ENCODE measurements at regions not wholly inside any gene's neighbourhood (a gene's known extent, or its start where the extent isn't known, plus 50 kb on each side); places are given as distances from the start of the nearest gene placed in this dataset.

- DNase-seq, result peak; percentile 44
- Histone ChIP-seq H3K4me3 (ENCODE audit: low read depth, low read length) (no peak overlapping the region), H3K36me3 (replicated peaks) (no peaks in the 10 kb centered on the region), H3K27me3 (replicated peaks) (no peaks in the 10 kb centered on the region), H3K27ac (no peak overlapping the region)
- in situ Hi-C loops (cut with HindIII; ENCODE audit: low pct_ligation_motif_present, low sequenced_read_pairs), result no loop called here
- no peak for TF ChIP-seq CTCF (IDR thresholded peaks at IDR 0.05; ENCODE audit: low read depth, low read length, missing control alignments)
Observed at GRCh38 chr18:51275712-51276476, 78.4 kb upstream of the MEX3C start.

GRCh38 chr18:51278045-51278649, 80.7 kb upstream of the MEX3C start:
- peak; percentile 38 for DNase-seq
- Histone ChIP-seq H3K27ac (no peak overlapping the region), H3K27me3 (replicated peaks) (no peaks in the 10 kb centered on the region), H3K36me3 (replicated peaks) (no peaks in the 10 kb centered on the region), H3K4me3 (ENCODE audit: low read depth, low read length) (no peak overlapping the region)
- peak; percentile 83 for TF ChIP-seq CTCF (IDR thresholded peaks at IDR 0.05; ENCODE audit: low read depth, low read length, missing control alignments)
- in situ Hi-C loops (cut with HindIII; ENCODE audit: low pct_ligation_motif_present, low sequenced_read_pairs), result no loop called here

GRCh38 chr18:51279367-51279984, 82.0 kb upstream of the MEX3C start:
- TF ChIP-seq CTCF (IDR thresholded peaks at IDR 0.05; ENCODE audit: low read depth, low read length, missing control alignments), result no peak
- H3K27ac ChIP-seq, result no peak overlapping the region
- no peaks in the 10 kb centered on the region for H3K36me3 ChIP-seq (replicated peaks)
- DNase-seq, result no peak
- in situ Hi-C loops (cut with HindIII; ENCODE audit: low pct_ligation_motif_present, low sequenced_read_pairs), result no loop called here
- no peak overlapping the region for H3K4me3 ChIP-seq (ENCODE audit: low read depth, low read length)
- no peaks in the 10 kb centered on the region for H3K27me3 ChIP-seq (replicated peaks)

GRCh38 chr18:51287818-51288508, 90.5 kb upstream of the MEX3C start:
- no peak for TF ChIP-seq CTCF (IDR thresholded peaks at IDR 0.05; ENCODE audit: low read depth, low read length, missing control alignments)
- Histone ChIP-seq H3K27me3 (replicated peaks) (no peaks in the 10 kb centered on the region), H3K4me3 (ENCODE audit: low read depth, low read length) (no peak overlapping the region), H3K36me3 (replicated peaks) (no peaks in the 10 kb centered on the region), H3K27ac (no peak overlapping the region)
- no peak for DNase-seq
- in situ Hi-C loops (cut with HindIII; ENCODE audit: low pct_ligation_motif_present, low sequenced_read_pairs), result no loop called here

- in situ Hi-C loops (cut with HindIII; ENCODE audit: low pct_ligation_motif_present, low sequenced_read_pairs), result no loop called here
Observed at GRCh38 chr18:51288582-51288981, 91.1 kb upstream of the MEX3C start.

More at GRCh38 chr18:51288582-51288981, 91.1 kb upstream of the MEX3C start:
- Histone ChIP-seq H3K27me3 (replicated peaks) (no peaks in the 10 kb centered on the region), H3K27ac (no peak overlapping the region), H3K36me3 (replicated peaks) (no peaks in the 10 kb centered on the region), H3K4me3 (ENCODE audit: low read depth, low read length) (no peak overlapping the region)
- no peak for TF ChIP-seq CTCF (IDR thresholded peaks at IDR 0.05; ENCODE audit: low read depth, low read length, missing control alignments)
- no peak for DNase-seq

Measured in brain microvascular endothelial cell (primary cell).